ENCODE measurements at regions not wholly inside any gene's neighbourhood (a gene's known extent, or its start where the extent isn't known, plus 50 kb on each side); places are given as distances from the start of the nearest gene placed in this dataset.

DNA sequence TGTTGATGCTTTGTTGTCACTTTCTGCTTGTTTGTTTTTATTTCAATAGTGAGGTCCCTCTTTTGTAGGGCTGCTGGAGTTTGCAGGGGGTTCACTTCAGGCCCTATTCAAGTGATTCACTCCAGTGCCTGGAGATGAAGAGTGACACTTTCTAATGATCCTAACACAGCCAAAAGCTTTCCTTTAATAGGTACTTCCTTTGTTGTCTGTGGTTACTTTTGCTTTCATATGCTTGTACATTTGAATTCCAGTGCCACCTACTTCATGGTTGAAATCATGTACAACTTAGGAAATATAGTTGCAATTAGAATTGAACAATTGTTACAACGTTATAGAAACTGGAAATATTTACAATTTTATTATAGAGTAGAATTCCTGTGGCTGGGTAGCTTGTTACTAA, 466.8 kb upstream of the EPHA3 start:
- H3K9me3 ChIP-seq (ENCODE audit: insufficient read depth, low read depth, low read length), result no peaks in the 10 kb centered on the region
- H4K91ac ChIP-seq (ENCODE audit: low read depth, low read length), result no peak overlapping the region
- no peaks in the 10 kb centered on the region for H3K4me1 ChIP-seq (ENCODE audit: control insufficient read depth in 1 of 2, insufficient read depth in 2 of 2, low read length in 2 of 2)
- no peak overlapping the region for H2BK5ac ChIP-seq (ENCODE audit: low read depth, low read length, poor library complexity)
- H3K36me3 ChIP-seq (ENCODE audit: control insufficient read depth in 1 of 2, insufficient read depth in 2 of 2, low read length in 2 of 2), result no peaks in the 10 kb centered on the region
- H2AK5ac ChIP-seq (ENCODE audit: low read length), result no peak overlapping the region
- H4K12ac ChIP-seq (ENCODE audit: low read depth, low read length), result no peak overlapping the region
- no peaks in the 10 kb centered on the region for H3K79me2 ChIP-seq (ENCODE audit: control insufficient read depth, insufficient read depth, low read length, poor library complexity)
- no peak overlapping the region for H2AFZ ChIP-seq (ENCODE audit: insufficient read depth, low read length, poor library complexity)
- no peaks in the 10 kb centered on the region for H3K27me3 ChIP-seq (ENCODE audit: insufficient read depth, low read length)
- no peak overlapping the region for H2BK12ac ChIP-seq (ENCODE audit: low read length)
- H3K23ac ChIP-seq (ENCODE audit: low read length), result no peak overlapping the region
- no peak overlapping the region for H2BK120ac ChIP-seq (ENCODE audit: insufficient read depth, low read length, poor library complexity)
- H3K4ac ChIP-seq (ENCODE audit: low read depth, low read length), result no peak overlapping the region
- WGBS (ENCODE audit: extremely low coverage, insufficient coverage, insufficient read length), result no CpG with 5 or more reads among the region's 1 CpG
- H4K8ac ChIP-seq (ENCODE audit: low read depth, low read length), result no peak overlapping the region
- no peak overlapping the region for H3K18ac ChIP-seq (ENCODE audit: low read length)
- DNase-seq, result no peak
- no peak overlapping the region for H3K9ac ChIP-seq (ENCODE audit: low read length)
- no peak overlapping the region for H3K4me3 ChIP-seq (ENCODE audit: low read depth, low read length)
- H3K4me2 ChIP-seq (ENCODE audit: low read length), result no peak overlapping the region
- H3K27ac ChIP-seq (ENCODE audit: low read depth, low read length), result no peak overlapping the region
- H3K14ac ChIP-seq (ENCODE audit: low read length), result no peak overlapping the region
- no peaks in the 10 kb centered on the region for H3K79me1 ChIP-seq (ENCODE audit: low read length)

DNA sequence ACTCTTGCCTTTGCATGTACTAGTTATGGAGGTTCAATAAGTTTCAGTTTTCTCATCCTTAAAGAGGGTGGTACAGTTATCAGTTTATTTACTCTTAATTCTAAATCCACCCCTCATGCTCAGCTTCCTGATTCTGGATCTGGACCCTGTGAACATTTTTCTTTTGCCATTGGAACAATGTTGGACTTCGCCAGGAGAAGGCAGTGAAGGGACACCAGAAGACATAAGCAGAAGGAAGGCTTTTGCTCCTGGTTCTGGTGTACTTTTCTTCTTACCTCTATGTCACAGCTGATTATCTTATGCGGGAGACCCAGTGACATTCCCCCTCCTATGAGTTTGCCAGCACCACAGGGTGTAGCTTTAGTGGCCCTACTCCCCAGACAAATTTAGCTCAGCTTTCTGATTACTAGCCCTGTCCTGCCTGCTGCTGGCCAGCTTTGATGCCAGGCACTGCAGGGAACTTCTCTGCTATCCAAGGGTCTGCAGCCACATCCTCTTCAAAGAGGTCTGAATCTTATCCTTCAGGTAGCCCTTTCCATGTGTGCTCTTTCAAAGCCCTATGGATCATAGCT, 466.3 kb upstream of the EPHA3 start:
- no peak overlapping the region for H2BK5ac ChIP-seq (ENCODE audit: low read depth, low read length, poor library complexity)
- H3K18ac ChIP-seq (ENCODE audit: low read length), result no peak overlapping the region
- no peak overlapping the region for H3K27ac ChIP-seq (ENCODE audit: low read depth, low read length)
- H4K12ac ChIP-seq (ENCODE audit: low read depth, low read length), result no peak overlapping the region
- no peak overlapping the region for H3K23ac ChIP-seq (ENCODE audit: low read length)
- H3K4me3 ChIP-seq (ENCODE audit: low read depth, low read length), result no peak overlapping the region
- H2AK5ac ChIP-seq (ENCODE audit: low read length), result no peak overlapping the region
- H3K4me1 ChIP-seq (ENCODE audit: control insufficient read depth in 1 of 2, insufficient read depth in 2 of 2, low read length in 2 of 2), result no peaks in the 10 kb centered on the region
- no peak overlapping the region for H3K4ac ChIP-seq (ENCODE audit: low read depth, low read length)
- no peak overlapping the region for H4K91ac ChIP-seq (ENCODE audit: low read depth, low read length)
- no peak overlapping the region for H4K8ac ChIP-seq (ENCODE audit: low read depth, low read length)
- no peaks in the 10 kb centered on the region for H3K9me3 ChIP-seq (ENCODE audit: insufficient read depth, low read depth, low read length)
- H2BK12ac ChIP-seq (ENCODE audit: low read length), result no peak overlapping the region
- no peak for DNase-seq
- H3K14ac ChIP-seq (ENCODE audit: low read length), result no peak overlapping the region
- H2AFZ ChIP-seq (ENCODE audit: insufficient read depth, low read length, poor library complexity), result no peak overlapping the region
- H3K79me1 ChIP-seq (ENCODE audit: low read length), result no peaks in the 10 kb centered on the region
- no peak overlapping the region for H3K9ac ChIP-seq (ENCODE audit: low read length)
- no peaks in the 10 kb centered on the region for H3K36me3 ChIP-seq (ENCODE audit: control insufficient read depth in 1 of 2, insufficient read depth in 2 of 2, low read length in 2 of 2)
- H3K4me2 ChIP-seq (ENCODE audit: low read length), result no peak overlapping the region
- H2BK120ac ChIP-seq (ENCODE audit: insufficient read depth, low read length, poor library complexity), result no peak overlapping the region
- H3K27me3 ChIP-seq (ENCODE audit: insufficient read depth, low read length), result no peaks in the 10 kb centered on the region
- H3K79me2 ChIP-seq (ENCODE audit: control insufficient read depth, insufficient read depth, low read length, poor library complexity), result no peaks in the 10 kb centered on the region
- no CpG with 5 or more reads among the region's 2 CpGs for whole genome bisulfite sequencing (ENCODE audit: extremely low coverage, insufficient coverage, insufficient read length)

DNA sequence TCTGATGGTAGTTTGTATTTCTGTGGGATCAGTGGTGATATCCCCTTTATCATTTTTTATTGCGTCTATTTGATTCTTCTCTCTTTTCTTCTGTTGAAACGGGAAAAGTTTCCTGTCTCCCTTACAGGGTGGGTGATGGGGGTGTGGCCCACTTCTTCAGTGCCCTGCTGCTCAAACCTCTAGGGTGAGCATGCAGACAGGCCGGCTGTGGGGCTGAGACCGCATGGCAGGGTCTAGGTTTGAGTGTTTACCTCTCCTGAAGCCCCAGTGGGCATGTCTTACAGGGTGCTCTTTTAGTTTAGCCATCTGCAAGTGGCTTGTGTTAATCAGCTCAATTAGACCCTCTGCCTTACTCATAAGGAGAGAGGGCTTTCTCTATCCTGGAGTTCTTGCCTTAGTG, 450.0 kb upstream of the EPHA3 start:
- Histone ChIP-seq H2AFZ (ENCODE audit: insufficient read depth, low read length, poor library complexity) (no peak overlapping the region), H2BK120ac (ENCODE audit: insufficient read depth, low read length, poor library complexity) (no peak overlapping the region), H3K4me3 (ENCODE audit: low read depth, low read length) (no peak overlapping the region), H3K4ac (ENCODE audit: low read depth, low read length) (no peak overlapping the region), H3K27me3 (ENCODE audit: insufficient read depth, low read length) (no peaks in the 10 kb centered on the region), H3K18ac (ENCODE audit: low read length) (no peak overlapping the region), H3K79me2 (ENCODE audit: control insufficient read depth, insufficient read depth, low read length, poor library complexity) (no peaks in the 10 kb centered on the region), H3K14ac (ENCODE audit: low read length) (no peak overlapping the region), H3K9me3 (ENCODE audit: insufficient read depth, low read depth, low read length) (peaks cover 4% of the 10 kb centered on the region), H3K9ac (ENCODE audit: low read length) (no peak overlapping the region), H3K4me1 (ENCODE audit: control insufficient read depth in 1 of 2, insufficient read depth in 2 of 2, low read length in 2 of 2) (no peaks in the 10 kb centered on the region), H4K12ac (ENCODE audit: low read depth, low read length) (no peak overlapping the region), H4K8ac (ENCODE audit: low read depth, low read length) (no peak overlapping the region), H4K91ac (ENCODE audit: low read depth, low read length) (no peak overlapping the region), H2BK5ac (ENCODE audit: low read depth, low read length, poor library complexity) (no peak overlapping the region), H2AK5ac (ENCODE audit: low read length) (no peak overlapping the region), H3K23ac (ENCODE audit: low read length) (no peak overlapping the region), H3K79me1 (ENCODE audit: low read length) (no peaks in the 10 kb centered on the region), H3K27ac (ENCODE audit: low read depth, low read length) (no peak overlapping the region), H3K4me2 (ENCODE audit: low read length) (no peak overlapping the region), H2BK12ac (ENCODE audit: low read length) (no peak overlapping the region), H3K36me3 (ENCODE audit: control insufficient read depth in 1 of 2, insufficient read depth in 2 of 2, low read length in 2 of 2) (no peaks in the 10 kb centered on the region)
- DNase-seq, result no peak
- WGBS (ENCODE audit: extremely low coverage, insufficient coverage, insufficient read length), result no CpG with 5 or more reads among the region's 4 CpGs

DNA sequence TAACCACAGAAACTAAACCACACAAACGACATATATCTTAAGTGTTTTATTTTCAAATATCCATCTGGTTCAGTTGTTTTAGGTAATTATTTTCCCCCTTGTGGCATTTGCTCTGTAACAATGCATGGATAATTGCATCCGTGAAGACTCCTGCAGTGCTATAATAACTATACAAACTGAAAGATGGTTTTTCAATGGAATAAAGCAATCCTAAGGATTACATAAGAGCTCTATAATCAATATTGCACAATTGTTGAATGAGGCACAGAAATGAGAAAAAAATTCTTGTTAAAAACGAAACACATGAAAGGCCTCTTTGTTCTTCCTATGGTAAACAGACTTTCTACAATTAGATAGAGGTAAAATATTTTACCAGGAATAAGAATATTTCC, 446.0 kb upstream of the EPHA3 start:
- peaks cover 4% of the 10 kb centered on the region for H3K9me3 ChIP-seq (ENCODE audit: insufficient read depth, low read depth, low read length)
- no peak overlapping the region for H2BK120ac ChIP-seq (ENCODE audit: insufficient read depth, low read length, poor library complexity)
- no peak overlapping the region for H2BK5ac ChIP-seq (ENCODE audit: low read depth, low read length, poor library complexity)
- no peak overlapping the region for H3K4me3 ChIP-seq (ENCODE audit: low read depth, low read length)
- H3K18ac ChIP-seq (ENCODE audit: low read length), result no peak overlapping the region
- no peak for DNase-seq
- no CpG with 5 or more reads among the region's 3 CpGs for WGBS (ENCODE audit: extremely low coverage, insufficient coverage, insufficient read length)
- H3K36me3 ChIP-seq (ENCODE audit: control insufficient read depth in 1 of 2, insufficient read depth in 2 of 2, low read length in 2 of 2), result no peaks in the 10 kb centered on the region
- H3K14ac ChIP-seq (ENCODE audit: low read length), result no peak overlapping the region
- no peak overlapping the region for H3K4ac ChIP-seq (ENCODE audit: low read depth, low read length)
- no peak overlapping the region for H3K23ac ChIP-seq (ENCODE audit: low read length)
- H4K12ac ChIP-seq (ENCODE audit: low read depth, low read length), result no peak overlapping the region
- no peak overlapping the region for H3K4me2 ChIP-seq (ENCODE audit: low read length)
- no peak overlapping the region for H2AK5ac ChIP-seq (ENCODE audit: low read length)
- no peak overlapping the region for H2AFZ ChIP-seq (ENCODE audit: insufficient read depth, low read length, poor library complexity)
- H3K27me3 ChIP-seq (ENCODE audit: insufficient read depth, low read length), result no peaks in the 10 kb centered on the region
- H3K9ac ChIP-seq (ENCODE audit: low read length), result no peak overlapping the region
- H3K79me2 ChIP-seq (ENCODE audit: control insufficient read depth, insufficient read depth, low read length, poor library complexity), result no peaks in the 10 kb centered on the region
- no peak overlapping the region for H4K91ac ChIP-seq (ENCODE audit: low read depth, low read length)
- H3K4me1 ChIP-seq (ENCODE audit: control insufficient read depth in 1 of 2, insufficient read depth in 2 of 2, low read length in 2 of 2), result no peaks in the 10 kb centered on the region
- no peak overlapping the region for H3K27ac ChIP-seq (ENCODE audit: low read depth, low read length)
- no peaks in the 10 kb centered on the region for H3K79me1 ChIP-seq (ENCODE audit: low read length)
- H2BK12ac ChIP-seq (ENCODE audit: low read length), result no peak overlapping the region
- no peak overlapping the region for H4K8ac ChIP-seq (ENCODE audit: low read depth, low read length)

Measured in trophoblast cell (in vitro differentiated cells and primary cell).